ENCODE measurements at regions not wholly inside any gene's neighbourhood (a gene's known extent, or its start where the extent isn't known, plus 50 kb on each side); places are given as distances from the start of the nearest gene placed in this dataset.

GRCh38 chr3:117606866-117607265, 897.3 kb downstream of the TUSC7 start:
- no peak for DNase-seq (ENCODE audit: low read depth)
- TF ChIP-seq CTCF (conservative IDR thresholded peaks at IDR 0.05; ENCODE audit: low read depth, low read length): no peak

GRCh38 chr3:117609330-117609729, 899.8 kb downstream of the TUSC7 start:
- no peak for TF ChIP-seq CTCF (conservative IDR thresholded peaks at IDR 0.05; ENCODE audit: low read depth, low read length)
- no peak overlapping the region for H3K4me3 ChIP-seq (ENCODE audit: low read depth, low read length)
- no peak for DNase-seq (ENCODE audit: low read depth)

More at GRCh38 chr3:117606866-117607265, 897.3 kb downstream of the TUSC7 start:
- no peak overlapping the region for H3K4me3 ChIP-seq (ENCODE audit: low read depth, low read length)

- TF ChIP-seq CTCF (conservative IDR thresholded peaks at IDR 0.05; ENCODE audit: low read depth, low read length): no peak
- no peak overlapping the region for H3K4me3 ChIP-seq (ENCODE audit: low read depth, low read length)
- DNase-seq (ENCODE audit: low read depth): peak; percentile 8
Observed at GRCh38 chr3:117610156-117610555, 900.6 kb downstream of the TUSC7 start.

- DNase-seq (ENCODE audit: low read depth): no peak
- no peak for TF ChIP-seq CTCF (conservative IDR thresholded peaks at IDR 0.05; ENCODE audit: low read depth, low read length)
- no peak overlapping the region for H3K4me3 ChIP-seq (ENCODE audit: low read depth, low read length)
Observed at GRCh38 chr3:117611211-117611610, 901.6 kb downstream of the TUSC7 start.

GRCh38 chr3:117616227-117616626, 906.6 kb downstream of the TUSC7 start:
- peak; percentile 33 for TF ChIP-seq CTCF (conservative IDR thresholded peaks at IDR 0.05; ENCODE audit: low read depth, low read length)
- H3K4me3 ChIP-seq (ENCODE audit: low read depth, low read length): no peak overlapping the region
- DNase-seq (ENCODE audit: low read depth): peak; percentile 41

- TF ChIP-seq CTCF (conservative IDR thresholded peaks at IDR 0.05; ENCODE audit: low read depth, low read length): no peak
- no peak overlapping the region for H3K4me3 ChIP-seq (ENCODE audit: low read depth, low read length)
- no peak for DNase-seq (ENCODE audit: low read depth)
Observed at GRCh38 chr3:117617906-117618305, 908.3 kb downstream of the TUSC7 start.

GRCh38 chr3:117618462-117618861, 908.9 kb downstream of the TUSC7 start:
- TF ChIP-seq CTCF (conservative IDR thresholded peaks at IDR 0.05; ENCODE audit: low read depth, low read length): no peak
- H3K4me3 ChIP-seq (ENCODE audit: low read depth, low read length): no peak overlapping the region
- DNase-seq (ENCODE audit: low read depth): no peak

All from choroid plexus epithelial cell (primary cell).